GM12878 (cell line): ENCODE measurements at regions not wholly inside any gene's neighbourhood (a gene's known extent, or its start where the extent isn't known, plus 50 kb on each side); places are given as distances from the start of the nearest gene placed in this dataset.

ENCODE experiments used
- BACH1 ChIP-seq: fragments of 450-650 bp; IDR thresholded peaks from 2 replicates; pipeline ENCODE4 v1.6.1; 2017; ENCODE audit warnings: mild to moderate bottlenecking, borderline replicate concordance
- BCL11A ChIP-seq: IDR thresholded peaks from 2 replicates; pipeline ENCODE4 v1.6.1; 2011; ENCODE audit warnings: low read depth, low read length
- BRCA1 ChIP-seq: IDR thresholded peaks from 2 replicates; pipeline ENCODE4 v1.6.1; 2011; ENCODE audit warnings: low read depth, low read length, improper control_type of control experiment
- CBX5 ChIP-seq: sonication (generic); IDR thresholded peaks from 2 replicates; pipeline ENCODE4 v1.6.1; 2016; ENCODE audit warnings: low read depth, moderate library complexity, mild to moderate bottlenecking, inconsistent platforms
- CHD2 ChIP-seq: IDR thresholded peaks from 2 replicates; pipeline ENCODE4 v1.6.1; 2011; ENCODE audit warnings: low read depth, low read length, improper control_type of control experiment, borderline replicate concordance
- ESRRA ChIP-seq: IDR thresholded peaks from 2 replicates; pipeline ENCODE4 v1.6.1; 2012; ENCODE audit warnings: mild to moderate bottlenecking, low read length, improper control_type of control experiment
- EZH2 ChIP-seq: IDR thresholded peaks from 2 replicates; pipeline ENCODE4 v1.6.1; 2012; ENCODE audit warnings: low read depth, mild to moderate bottlenecking, control low read depth, inconsistent platforms, low read length, borderline replicate concordance; ENCODE audit not compliant: control insufficient read depth
- IKZF2 ChIP-seq, 2 experiments: fragments of 450-650 bp; IDR thresholded peaks; 2 replicates each; pipeline ENCODE4 v1.6.1; 2017; ENCODE audit warnings: mild to moderate bottlenecking in 2 of 2, moderate library complexity in 2 of 2
- JUNB ChIP-seq: IDR thresholded peaks from 2 replicates; pipeline ENCODE4 v1.6.1; 2016; ENCODE audit warnings: antibody characterized with exemption, mild to moderate bottlenecking
- NFYB ChIP-seq: IDR thresholded peaks from 2 replicates; pipeline ENCODE4 v1.6.1; 2011; ENCODE audit warnings: low read depth, mild to moderate bottlenecking, low read length, improper control_type of control experiment, moderate library complexity; ENCODE audit not compliant: insufficient read depth
- NKRF ChIP-seq: fragments of 450-650 bp; conservative IDR thresholded peaks from 2 replicates; pipeline ENCODE4 v1.6.1; 2017; ENCODE audit warnings: mild to moderate bottlenecking, moderate library complexity
- PBX3 ChIP-seq: IDR thresholded peaks from 2 replicates; pipeline ENCODE4 v1.6.1; 2011; ENCODE audit warnings: mild to moderate bottlenecking, low read depth, low read length, moderate library complexity; ENCODE audit not compliant: insufficient replicate concordance
- POLR2A ChIP-seq: IDR thresholded peaks from 2 replicates; pipeline ENCODE4 v1.6.1; 2011; ENCODE audit warnings: low read depth, mild to moderate bottlenecking, low read length
- RAD21 ChIP-seq: IDR thresholded peaks from 2 replicates; pipeline ENCODE4 v1.6.1; 2011; ENCODE audit warnings: mild to moderate bottlenecking, low read depth, low read length, moderate library complexity; ENCODE audit not compliant: insufficient read depth
- SIN3A ChIP-seq: IDR thresholded peaks from 2 replicates; pipeline ENCODE4 v1.6.1; 2012; ENCODE audit warnings: low read depth, low read length, improper control_type of control experiment
- SIX5 ChIP-seq: IDR thresholded peaks from 2 replicates; pipeline ENCODE4 v1.6.1; 2011; ENCODE audit warnings: mild to moderate bottlenecking, low read depth, low read length, moderate library complexity; ENCODE audit not compliant: severe bottlenecking
- SPI1 ChIP-seq: IDR thresholded peaks from 2 replicates; pipeline ENCODE4 v1.6.1; 2011; ENCODE audit warnings: low read depth, mild to moderate bottlenecking, low read length, moderate library complexity, borderline replicate concordance; ENCODE audit not compliant: insufficient read depth
- SUPT20H ChIP-seq: IDR thresholded peaks from 2 replicates; pipeline ENCODE4 v1.6.1; 2011; ENCODE audit warnings: low read depth, mild to moderate bottlenecking, low read length, moderate library complexity, borderline replicate concordance; ENCODE audit not compliant: control insufficient read depth
- TCF12 ChIP-seq: IDR thresholded peaks from 2 replicates; pipeline ENCODE4 v1.6.1; 2011; ENCODE audit warnings: low read depth, mild to moderate bottlenecking, low read length
- YY1 ChIP-seq: IDR thresholded peaks from 2 replicates; pipeline ENCODE4 v1.6.1; 2011; ENCODE audit warnings: low read depth, mild to moderate bottlenecking, low read length
- ZNF274 ChIP-seq: IDR thresholded peaks from one replicate; pipeline ENCODE4 v1.8.0; 2011; ENCODE audit not compliant: insufficient read length, insufficient read depth
- TF ChIP-seq, protein P1 (sequence below): IDR thresholded peaks from 2 replicates; pipeline ENCODE4 v1.6.1; 2011; ENCODE audit warnings: borderline replicate concordance, low read depth, mild to moderate bottlenecking, moderate library complexity, low read length; ENCODE audit not compliant: insufficient read depth, poor library complexity, severe bottlenecking
- TF ChIP-seq, protein P2 (sequence below): IDR thresholded peaks from 2 replicates; pipeline ENCODE4 v1.6.1; 2012; ENCODE audit warnings: low read length, inconsistent platforms
- TF ChIP-seq, protein P3 (sequence below): IDR thresholded peaks from 2 replicates; pipeline ENCODE4 v1.6.1; 2012; ENCODE audit warnings: low read depth, low read length, improper control_type of control experiment

DNA sequence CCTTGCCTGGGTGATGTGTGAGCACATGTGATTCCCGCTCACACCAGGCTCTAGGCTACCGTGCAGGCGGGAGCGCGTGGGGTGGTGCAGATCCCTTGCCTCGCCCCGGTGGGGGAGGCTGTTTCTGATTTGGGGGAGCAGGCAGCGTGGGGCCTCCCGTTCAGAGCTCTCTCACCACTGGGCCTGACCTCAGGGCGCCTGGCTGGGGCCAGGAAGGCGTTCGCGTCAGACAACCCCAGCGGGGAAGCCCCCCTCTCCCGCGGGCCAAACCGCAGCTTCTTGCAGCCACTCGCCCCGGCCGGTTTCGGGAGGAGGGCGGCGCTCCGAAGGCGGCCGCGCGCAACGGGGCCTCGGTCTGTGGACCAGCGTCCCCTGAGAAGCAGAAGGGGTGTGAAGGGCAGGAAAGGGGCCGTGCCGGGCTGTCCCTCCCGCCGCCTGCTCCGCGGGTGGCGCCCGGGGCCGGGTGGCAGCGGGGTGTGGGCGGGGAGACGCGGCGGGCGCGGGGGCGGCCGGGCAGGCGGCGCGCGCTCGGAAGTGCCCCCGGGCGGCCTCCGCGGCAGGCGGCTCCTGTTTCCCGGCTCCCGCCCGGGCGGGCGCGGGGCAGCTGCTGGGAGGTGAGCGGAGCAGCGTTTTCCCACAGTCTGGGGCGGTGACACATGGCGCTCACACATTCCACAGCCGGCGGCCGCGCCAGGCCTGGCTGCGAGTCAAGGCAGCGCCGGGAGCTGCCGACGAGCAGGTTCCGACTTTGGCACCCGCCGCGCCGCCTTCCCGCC, 65.1 kb upstream of the HES1 start (continued):
- TF ChIP-seq RAD21 (0 out of 2 replicates have a peak, but pooled peaks have one; percentile 13), BRCA1 (no peak), TCF12 (0 out of 2 replicates have a peak, but pooled peaks have one; percentile 7), IKZF2 (IDR thresholded peaks at IDR 0.05) (peak; percentile 71 to 72), BACH1 (peak; percentile 59; the same call in 1 of the 2 replicates), YY1 (no peak), ZNF274 (no peak), POLR2A (peak; percentile 49; the same call in 1 of the 2 replicates), BCL11A (no peak), ESRRA (no peak), NFYB (no peak), PBX3 (no peak), SIN3A (no peak), SPI1 (no peak), CBX5 (no peak), SIX5 (no peak), EZH2 (no peak), SUPT20H (no peak), NKRF (no peak), CHD2 (0 out of 2 replicates have a peak, but pooled peaks have one; percentile 48), JUNB (no peak)
- TF ChIP-seq, protein P1, sequence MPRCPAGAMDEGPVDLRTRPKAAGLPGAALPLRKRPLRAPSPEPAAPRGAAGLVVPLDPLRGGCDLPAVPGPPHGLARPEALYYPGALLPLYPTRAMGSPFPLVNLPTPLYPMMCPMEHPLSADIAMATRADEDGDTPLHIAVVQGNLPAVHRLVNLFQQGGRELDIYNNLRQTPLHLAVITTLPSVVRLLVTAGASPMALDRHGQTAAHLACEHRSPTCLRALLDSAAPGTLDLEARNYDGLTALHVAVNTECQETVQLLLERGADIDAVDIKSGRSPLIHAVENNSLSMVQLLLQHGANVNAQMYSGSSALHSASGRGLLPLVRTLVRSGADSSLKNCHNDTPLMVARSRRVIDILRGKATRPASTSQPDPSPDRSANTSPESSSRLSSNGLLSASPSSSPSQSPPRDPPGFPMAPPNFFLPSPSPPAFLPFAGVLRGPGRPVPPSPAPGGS, result peak; percentile 74
- TF ChIP-seq, protein P2, sequence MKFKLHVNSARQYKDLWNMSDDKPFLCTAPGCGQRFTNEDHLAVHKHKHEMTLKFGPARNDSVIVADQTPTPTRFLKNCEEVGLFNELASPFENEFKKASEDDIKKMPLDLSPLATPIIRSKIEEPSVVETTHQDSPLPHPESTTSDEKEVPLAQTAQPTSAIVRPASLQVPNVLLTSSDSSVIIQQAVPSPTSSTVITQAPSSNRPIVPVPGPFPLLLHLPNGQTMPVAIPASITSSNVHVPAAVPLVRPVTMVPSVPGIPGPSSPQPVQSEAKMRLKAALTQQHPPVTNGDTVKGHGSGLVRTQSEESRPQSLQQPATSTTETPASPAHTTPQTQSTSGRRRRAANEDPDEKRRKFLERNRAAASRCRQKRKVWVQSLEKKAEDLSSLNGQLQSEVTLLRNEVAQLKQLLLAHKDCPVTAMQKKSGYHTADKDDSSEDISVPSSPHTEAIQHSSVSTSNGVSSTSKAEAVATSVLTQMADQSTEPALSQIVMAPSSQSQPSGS, result no peak
- TF ChIP-seq, protein P3, sequence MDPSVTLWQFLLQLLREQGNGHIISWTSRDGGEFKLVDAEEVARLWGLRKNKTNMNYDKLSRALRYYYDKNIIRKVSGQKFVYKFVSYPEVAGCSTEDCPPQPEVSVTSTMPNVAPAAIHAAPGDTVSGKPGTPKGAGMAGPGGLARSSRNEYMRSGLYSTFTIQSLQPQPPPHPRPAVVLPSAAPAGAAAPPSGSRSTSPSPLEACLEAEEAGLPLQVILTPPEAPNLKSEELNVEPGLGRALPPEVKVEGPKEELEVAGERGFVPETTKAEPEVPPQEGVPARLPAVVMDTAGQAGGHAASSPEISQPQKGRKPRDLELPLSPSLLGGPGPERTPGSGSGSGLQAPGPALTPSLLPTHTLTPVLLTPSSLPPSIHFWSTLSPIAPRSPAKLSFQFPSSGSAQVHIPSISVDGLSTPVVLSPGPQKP, result no peak
